Inferior parietal cortex (tissue), 1 donor: ENCODE measurements at regions not wholly inside any gene's neighbourhood (a gene's known extent, or its start where the extent isn't known, plus 50 kb on each side); places are given as distances from the start of the nearest gene placed in this dataset.

Experiments
- DNase-seq: peaks from one replicate; pipeline ENCODE4 v3.0.0-alpha.2; 2016; ENCODE audit errors: extremely low spot score

DNA sequence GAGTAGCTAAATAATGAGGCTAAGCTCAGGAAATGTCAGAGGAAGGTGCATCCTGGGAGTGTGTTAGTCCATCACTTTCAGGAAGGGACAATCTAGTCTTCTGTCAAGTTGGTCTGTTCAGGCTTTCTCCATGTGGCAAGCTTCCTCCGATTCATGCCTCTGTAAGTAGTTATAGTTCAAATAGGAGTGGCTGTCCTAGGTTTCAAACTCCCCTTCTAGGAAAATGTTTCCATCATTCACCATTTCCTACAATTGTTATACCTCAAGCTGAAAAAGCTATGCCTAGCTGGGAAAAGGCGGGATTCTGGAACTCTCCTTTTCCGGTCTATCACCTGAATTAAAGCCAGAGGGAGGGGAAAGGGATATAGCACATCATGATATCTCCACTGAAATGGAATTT, 287.7 kb upstream of the ZSWIM2 start:
- no peak for DNase-seq

DNA sequence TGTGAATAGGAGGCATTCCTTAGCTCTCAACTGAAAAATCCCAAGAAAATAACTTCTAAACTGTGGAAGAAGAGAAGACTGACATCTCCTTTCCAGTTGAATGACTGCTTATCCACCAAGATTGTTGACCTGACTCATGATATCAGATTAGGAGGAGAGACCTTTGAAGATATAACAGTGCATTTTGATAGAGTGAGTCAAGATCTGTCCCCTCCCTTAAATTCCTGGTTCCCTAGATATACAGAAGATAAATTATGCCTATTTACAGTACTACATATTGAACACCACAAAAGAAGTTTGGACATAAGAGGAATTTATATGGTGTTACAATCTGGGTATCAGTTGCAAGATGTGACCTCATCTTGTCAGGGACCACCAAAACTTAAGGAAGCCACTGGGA, 285.3 kb upstream of the ZSWIM2 start:
- DNase-seq = no peak

DNA sequence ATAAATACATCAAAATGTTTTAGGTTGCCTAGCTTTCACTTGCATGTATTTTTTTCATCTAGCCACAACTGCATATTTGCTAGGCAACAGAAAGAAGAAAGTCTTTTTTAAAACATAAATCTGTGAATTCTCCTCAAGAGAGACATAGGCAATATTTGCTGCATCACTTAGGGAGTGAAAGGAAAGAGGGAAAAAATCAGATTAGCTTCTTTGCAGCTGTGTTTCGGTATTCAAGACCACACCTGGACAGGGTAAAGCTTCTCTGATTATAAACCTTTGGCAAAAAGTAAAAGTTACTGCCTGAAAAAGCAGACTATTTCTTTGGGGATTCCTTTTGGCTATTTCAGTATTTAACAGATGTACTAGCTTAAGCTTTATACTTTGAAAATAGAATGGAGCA, 280.9 kb upstream of the ZSWIM2 start:
- no peak for DNase-seq

DNA sequence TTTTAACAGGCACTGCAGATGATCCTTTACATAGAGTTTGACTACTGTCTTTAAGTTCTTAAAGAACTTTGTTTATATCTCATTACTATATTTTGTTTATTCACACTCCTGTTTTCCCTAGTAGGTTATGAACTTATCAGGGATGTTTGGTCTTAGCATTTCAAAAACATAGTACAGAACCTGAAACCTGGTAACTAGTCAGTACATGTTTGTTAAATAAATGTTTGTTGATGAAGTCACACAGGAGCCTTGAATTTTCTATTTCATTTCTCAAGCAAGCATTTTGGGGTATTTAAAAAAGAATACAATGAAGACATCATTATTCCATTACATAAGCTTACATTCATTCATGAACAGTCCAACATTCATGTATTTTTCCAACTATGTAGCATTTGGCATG, 280.3 kb upstream of the ZSWIM2 start:
- no peak for DNase-seq

DNA sequence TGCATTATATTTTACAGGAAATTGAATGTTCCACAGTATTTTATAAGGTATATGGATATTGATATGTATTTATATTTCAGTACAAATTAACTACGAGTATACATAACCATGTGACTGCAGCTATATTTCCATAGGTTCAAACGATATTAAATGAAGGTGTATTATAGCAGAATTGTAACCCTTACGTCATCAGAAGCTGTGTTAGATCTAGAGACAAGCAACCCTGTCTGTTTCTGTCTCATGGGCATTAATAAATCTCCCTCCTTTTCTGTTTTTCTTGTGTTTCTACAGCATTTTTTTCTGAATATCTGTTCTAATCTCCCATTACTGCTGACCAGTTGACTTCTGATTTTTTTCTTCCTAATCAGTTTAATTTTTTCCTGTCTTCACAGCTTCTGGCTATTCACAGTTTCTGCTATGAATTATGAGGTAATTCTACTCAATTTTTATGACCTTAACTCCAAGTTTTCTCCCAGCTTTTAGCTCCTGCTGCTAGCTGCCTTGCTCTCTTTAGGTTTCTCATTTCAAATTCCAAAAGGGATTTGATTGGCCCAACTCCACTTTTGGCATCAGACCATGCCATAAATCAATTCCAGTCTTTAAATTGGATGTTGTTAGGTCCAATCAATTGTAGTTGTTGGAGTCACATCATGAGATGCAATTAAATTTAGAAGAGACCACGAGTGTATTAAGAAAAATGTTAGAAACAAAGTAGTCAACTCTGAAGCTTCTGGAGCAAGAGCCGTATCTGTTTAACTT, 277.5 kb upstream of the ZSWIM2 start:
- no peak for DNase-seq

DNA sequence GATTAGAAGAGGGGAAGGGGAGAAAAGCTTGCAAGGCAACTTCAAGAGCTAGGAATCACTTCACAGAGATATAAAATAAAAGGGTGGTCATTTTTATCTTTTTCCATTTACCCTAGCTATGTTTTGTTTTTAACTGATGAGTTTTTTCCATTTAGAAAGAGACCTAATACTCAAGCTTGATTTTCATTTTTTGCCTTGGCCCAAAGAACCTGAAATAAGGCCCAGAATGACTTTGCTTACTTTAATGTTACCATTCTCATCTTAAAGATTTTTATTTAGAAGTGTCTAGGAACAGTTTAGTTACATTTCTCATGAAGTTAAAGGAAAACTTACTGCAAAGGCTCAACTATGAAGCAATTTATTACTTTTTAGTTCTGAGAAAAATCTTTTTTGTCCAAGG, 276.3 kb upstream of the ZSWIM2 start:
- no peak for DNase-seq

DNA sequence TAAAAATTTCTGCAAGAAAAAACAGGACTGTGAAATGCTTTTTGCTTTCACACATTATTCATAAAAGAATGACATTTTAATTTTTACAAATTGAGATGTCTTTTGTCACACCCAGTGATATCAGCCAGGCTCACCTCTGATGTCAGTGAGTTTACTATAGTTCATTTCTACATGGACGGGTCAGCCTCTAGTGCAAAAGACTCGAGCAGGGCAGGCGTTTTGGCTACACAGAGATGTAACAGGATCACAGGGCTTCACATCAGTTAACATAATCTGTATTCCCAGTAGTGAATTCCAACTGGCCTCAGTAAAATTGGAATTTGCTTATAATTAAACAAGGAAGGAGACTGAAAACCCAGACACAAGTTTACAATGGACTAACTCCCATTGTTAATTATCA, 275.6 kb upstream of the ZSWIM2 start:
- no peak for DNase-seq

DNA sequence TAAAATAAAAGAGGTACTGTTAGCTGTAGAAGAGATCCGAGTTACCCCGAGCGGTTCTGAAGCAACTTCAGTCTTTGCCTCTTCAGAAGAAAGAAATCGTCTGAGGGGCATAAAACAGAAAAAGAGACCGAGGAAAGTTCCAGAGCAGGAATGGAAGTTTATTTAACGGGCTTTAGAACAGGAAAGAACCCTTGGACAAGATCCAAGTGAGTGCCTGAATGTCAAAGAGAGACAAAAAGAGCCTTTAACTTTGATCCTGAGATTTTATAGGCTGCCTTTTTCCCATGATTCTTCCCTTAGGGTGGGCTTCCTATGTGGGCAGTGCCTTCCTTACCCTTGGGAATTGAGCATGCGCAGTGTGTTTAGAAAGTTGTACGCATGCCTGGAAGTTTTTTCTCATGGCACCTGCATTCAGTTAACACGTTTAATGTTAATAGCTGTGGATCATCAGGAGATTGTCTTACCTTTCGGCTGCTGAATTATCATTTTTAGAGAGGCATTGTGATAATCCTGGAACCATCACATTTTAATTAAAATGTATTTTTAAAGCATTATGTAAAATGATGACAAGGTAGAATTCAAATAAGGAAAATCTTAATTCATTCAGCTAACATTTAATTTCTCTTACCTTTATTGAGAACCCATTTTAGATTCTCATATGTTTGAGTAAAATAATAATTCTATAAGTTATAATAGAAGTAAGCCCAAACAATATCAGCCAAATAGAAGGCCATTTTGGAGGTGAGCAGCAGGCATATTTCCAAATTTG, 269.5 kb upstream of the ZSWIM2 start:
- DNase-seq = no peak

DNA sequence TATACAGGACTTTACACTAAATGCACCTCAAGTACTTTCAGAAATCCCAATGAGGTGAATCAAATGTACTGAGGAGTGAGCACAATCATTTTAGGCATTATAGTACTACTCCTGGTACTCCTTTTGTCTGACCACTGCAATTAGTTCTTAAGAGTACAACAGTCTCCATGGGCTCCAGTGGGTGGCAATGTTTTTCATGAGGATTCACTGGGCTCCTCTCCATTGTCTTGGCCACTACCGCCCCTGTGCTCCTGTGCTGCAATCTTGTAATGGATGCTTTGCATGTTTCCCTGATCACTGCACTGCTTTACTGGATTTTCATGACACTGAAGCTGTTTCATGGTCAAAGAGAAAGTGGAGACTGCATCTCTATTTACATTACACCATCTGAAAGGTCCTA, 268.5 kb upstream of the ZSWIM2 start:
- DNase-seq = no peak

DNA sequence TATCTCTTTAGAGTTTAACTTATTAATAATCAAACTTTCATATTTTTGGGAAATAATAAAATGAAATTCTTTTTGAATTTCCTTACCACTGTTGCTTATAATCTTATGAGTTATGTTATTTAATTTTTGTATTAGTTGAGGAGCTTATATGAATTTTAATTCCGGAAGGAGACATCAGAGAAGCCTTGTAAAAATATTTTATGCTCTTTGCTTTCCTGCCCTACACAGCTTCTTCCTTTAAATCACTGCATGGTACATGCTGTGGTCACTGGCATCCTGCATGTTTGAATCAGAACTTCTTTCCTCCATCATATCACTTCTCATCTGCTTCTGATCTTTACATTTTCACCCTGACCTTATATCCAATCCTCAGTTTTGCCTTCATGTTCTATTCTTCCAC, 266.7 kb upstream of the ZSWIM2 start:
- DNase-seq = no peak

DNA sequence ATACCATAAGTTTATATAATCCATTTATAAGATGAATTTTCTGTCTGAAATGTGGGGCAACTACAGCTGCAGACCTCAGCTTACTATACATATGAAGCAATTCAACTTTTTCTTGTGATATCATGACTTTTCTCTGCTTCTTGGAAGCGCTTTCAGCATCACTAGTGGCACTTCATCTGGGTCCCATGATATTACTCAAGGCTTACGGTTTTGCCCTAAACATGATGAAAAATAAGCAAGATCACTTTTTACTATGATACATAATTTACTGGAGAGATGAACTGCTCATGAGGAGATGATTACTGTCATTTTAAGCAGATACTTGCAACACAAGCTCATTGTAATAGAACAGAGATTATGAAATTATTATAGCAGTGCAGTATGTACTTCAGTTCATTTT, 258.0 kb upstream of the ZSWIM2 start:
- no peak for DNase-seq

DNA sequence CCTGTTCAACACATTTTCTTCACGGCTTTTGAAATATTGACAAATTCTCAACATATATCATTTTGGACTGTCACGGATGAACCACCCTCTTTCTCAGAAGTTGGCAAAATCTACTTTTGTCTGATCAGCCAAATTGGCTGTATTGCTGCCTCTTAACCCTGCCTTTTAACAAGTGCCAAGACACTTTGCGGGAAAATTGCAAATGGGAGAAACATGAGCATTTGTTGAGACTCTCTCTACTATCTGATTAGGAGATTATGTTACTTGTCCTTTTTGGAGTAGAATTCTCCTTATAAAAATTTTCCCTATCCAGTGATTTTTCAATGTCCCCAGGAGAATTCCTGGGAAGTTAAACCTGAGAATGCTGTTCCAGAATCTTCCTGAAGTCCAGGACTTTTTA, 256.2 kb upstream of the ZSWIM2 start:
- no peak for DNase-seq

DNA sequence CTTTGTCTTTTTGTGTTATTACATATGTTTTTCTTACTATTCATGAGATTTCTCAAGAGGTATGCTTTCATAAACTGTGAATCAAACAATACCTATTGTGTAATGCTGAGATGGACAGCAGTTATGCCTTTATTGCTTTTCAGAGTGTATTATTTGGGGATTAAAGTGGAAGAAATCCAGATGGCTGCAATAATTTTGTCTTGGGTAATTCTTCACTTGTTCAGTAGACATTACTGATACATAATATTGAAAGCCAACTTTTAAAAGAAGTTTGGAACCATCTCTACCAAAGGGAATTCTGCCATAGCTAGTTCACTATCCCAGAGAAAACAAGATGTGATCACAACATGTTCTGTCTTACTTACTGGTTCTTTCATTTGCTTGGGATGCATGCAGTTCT, 253.4 kb upstream of the ZSWIM2 start:
- DNase-seq = no peak

DNA sequence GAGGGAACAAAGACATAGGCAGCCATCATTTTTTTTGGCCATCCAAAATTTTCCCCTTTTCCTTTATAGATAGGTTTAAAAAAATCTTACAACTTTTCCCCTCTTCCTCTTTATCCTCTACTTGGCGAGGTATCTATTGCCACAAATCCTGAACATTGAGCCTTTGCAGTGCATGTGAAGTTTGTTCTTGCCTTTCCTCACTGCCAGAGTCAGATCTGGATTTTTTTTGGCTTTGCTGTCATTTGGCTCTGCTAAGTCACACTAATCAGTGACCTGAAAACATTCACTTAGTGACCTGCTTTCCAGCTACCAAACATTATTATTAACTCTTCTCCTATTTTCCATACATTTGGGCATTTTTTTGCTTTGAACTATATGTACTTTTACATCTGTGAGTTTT, 249.2 kb upstream of the ZSWIM2 start:
- DNase-seq = no peak

DNA sequence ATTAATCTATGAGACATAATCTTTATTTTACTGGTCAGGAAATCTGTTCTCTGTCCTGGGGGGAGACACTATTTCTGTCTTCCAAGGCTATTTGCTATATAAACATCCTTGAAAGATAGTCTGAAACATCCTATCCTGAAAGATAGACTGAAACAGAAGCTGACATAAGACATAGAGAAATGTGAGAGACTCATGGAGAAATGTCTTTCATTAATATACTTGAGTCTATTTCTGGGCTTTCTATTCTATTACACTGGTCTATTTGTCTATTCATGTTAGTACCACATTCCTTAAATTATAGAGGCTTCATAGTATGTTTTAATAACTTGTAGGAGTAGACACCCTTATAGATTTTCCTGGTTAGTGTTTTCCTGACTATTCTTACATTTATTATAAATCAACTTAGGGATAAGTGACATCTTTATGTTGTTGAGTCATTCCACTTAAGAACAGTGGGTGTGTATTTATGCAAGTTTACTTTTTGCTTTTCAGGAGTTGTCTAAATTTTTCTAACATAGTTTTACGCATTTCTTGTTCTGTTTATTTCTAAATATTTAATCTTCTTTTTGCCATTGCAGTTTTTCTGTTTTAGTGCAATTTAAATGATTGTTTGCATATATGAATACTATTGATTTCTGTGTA, 244.9 kb upstream of the ZSWIM2 start:
- DNase-seq = no peak

DNA sequence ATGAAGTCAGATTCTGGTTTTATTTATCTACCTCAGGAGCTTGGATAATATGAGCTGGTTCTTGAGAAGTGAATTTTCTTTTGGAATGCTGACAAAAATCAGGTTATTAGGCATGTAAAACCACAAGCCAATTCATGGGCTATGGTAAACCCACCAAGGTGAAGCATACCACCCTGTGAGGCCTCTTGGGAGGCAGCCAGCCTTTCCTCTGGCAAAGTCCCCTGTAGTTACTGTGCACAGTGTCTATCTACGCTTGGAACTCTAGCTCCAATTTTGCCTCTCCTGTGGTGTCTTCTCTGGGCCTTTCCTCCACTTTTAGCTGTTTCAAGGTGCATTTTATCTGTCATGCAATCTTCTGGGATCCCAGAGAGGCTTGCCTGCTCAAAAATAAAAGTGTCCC, 242.7 kb upstream of the ZSWIM2 start:
- DNase-seq = no peak

DNA sequence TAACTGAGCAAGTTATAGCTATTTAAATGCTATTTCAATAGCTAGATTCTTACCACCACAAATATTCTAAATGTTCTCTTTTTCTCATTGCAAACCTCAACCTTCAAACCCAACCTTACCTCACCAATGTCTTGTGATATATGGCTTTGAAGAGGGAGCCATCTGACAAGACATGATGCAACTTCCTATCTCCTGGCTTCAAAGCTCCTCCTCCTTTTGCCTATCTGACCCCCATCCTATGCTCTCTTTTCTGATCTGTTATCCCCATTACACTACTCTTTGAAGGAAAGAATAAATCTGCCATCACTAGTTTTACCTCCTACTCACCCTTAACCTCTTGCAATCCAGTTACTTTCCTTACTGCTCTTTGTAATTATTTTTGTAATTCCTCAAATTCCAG, 235.6 kb upstream of the ZSWIM2 start:
- no peak for DNase-seq

DNA sequence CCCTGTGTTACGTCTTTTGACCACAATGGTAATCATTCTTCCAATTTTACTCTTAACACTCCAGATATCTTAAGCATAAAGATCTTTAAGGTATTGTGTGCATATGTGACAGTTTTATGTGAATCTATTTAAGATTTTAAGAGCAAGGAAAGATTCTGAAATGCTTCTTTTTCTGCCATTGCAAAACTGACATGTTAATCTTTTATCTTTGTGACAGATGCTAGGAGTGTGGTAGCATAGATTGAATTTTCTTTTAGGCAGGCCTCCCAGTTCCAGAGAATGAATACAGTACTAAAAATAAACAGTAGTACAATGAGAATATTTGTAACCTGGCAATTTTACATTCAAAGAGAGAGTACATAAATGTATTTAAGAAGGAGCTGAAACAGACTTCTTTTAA, 232.5 kb upstream of the ZSWIM2 start:
- DNase-seq = peak; percentile 23

DNA sequence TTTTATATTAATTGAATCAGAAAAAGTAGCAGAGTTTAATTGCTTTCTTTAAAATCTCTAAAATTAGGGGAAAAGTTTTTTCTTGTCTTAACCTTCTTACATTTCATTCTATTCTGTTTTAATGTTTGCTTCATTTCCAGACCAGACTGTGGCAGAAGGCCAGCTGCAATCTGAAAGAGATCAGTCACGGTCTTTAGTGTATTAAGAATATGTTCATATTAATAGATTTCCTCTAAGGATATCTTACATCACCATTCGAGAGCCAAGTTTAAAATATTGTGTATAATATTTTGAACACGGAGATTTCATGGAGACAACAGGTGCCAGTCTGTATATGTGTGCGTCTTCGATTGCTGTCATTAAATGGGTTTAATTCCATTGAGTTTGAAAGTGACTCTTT, 230.9 kb upstream of the ZSWIM2 start:
- no peak for DNase-seq

DNA sequence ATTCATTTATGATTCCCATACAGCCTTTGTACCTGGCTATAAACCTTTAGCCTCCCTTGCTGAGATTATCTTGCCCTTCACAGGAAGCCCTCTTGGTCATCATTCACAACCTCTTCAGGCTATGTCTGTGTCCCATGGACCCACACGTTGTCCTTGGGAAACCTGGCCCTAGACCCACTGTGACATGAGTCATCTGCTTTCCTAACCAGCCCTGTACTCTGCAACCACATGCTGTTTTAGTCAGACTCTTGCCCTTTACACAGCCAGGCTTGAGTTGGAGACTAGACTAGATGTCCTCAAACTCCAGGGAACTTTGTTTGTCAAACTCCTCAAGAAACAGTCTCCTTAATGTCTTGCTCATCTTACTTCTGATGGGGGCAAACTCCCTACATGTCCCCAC, 229.3 kb upstream of the ZSWIM2 start:
- DNase-seq = no peak

DNA sequence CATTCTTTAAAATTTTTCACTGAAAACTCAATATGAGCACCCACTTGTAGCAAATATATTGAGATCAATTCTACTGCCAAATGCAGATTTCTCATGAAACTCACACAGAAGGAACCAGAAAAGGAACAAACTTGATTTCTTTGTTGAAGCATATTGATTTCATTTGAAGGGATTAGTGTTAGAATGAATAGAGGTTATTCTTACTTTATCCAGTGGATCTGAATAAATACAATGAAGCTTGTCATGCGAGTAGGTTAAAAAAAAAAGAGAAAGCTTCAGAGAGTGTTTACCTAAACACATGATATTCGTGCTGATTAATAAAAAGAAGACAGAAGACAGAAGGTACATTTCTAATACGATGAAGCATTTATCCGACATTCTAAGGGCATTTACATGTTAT, 226.7 kb upstream of the ZSWIM2 start:
- DNase-seq = no peak

DNA sequence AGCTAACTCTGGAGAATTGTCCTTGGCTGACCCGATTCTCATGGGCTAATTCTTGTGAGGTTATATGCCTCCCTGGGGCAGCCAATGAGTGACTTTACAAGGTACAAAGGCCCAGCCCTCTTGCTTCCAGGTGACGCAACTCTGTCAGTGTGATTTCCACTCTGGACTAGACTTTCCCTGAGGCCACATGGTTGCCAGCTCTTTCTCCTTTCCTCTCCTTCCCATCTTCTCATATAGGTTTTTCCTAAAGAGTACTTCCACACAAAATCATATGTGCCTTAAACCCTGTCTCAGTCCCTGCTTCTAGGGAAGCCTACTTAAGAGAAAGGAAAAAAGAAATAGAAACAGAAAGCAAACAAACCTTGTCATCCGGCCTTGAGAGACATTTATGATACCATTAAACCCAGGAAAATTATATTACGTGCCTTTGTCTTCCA, 226.2 kb upstream of the ZSWIM2 start:
- no peak for DNase-seq

DNA sequence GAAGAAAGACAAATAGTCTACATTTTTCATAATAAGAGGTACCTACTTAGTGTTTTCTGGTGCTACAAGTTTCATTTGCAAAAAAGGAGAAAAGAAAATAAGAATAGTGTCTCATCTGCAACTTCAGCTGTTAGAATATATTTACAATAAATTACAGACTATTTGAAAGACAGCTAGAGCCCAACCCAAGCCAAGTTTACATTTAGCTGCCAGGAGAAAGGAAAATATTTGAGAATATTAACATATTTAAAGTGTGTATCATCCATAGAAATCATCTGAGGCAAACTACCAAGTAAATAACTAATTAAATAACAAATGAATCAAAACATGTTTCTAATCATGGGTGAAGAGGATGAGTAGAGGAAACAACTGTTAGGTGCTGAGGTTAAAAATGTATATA, 209.2 kb upstream of the ZSWIM2 start:
- DNase-seq = no peak
